Right forelimb (tissue), 1 donor: ENCODE measurements at regions not wholly inside any gene's neighbourhood (a gene's known extent, or its start where the extent isn't known, plus 50 kb on each side); places are given as distances from the start of the nearest gene placed in this dataset.

ENCODE experiments used
- DNase-seq: peaks from one replicate; pipeline ENCODE4 v3.0.0-alpha.2; 2018

DNA sequence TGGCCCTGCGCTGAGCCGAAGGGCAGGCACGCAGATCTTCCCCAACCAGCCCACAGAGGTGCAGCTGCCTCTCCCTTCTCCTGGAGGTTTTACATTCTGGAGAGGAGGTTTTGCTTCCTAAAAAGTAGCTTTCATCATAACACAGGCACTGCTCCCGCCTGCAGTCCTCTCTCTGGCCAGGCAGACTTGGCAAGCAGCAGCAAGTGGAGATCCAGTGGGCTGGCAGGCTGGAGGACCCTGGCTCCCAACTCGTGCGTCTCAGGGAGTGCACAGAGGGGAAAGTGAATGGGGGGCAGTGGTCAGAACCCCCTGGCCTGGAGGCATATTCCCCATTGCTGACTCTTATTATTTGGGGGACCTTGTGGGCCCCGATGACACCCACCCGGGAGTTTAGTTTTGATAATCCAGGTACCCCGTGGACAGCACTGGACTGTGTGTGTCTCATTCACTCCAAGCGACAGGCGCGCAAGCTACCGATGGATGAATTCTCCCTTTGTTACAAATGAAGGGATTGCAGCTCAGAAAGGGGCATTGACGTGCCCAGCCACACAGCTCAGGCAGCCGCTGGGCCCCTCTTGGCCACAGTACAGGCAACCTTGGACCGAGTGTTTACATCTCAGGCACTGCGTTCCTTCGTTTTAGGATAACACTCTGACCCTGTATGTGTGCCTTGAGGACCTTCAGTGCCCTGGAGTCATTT lies 1223.9 kb downstream of the BRD1 start:
- DNase-seq = no peak

DNA sequence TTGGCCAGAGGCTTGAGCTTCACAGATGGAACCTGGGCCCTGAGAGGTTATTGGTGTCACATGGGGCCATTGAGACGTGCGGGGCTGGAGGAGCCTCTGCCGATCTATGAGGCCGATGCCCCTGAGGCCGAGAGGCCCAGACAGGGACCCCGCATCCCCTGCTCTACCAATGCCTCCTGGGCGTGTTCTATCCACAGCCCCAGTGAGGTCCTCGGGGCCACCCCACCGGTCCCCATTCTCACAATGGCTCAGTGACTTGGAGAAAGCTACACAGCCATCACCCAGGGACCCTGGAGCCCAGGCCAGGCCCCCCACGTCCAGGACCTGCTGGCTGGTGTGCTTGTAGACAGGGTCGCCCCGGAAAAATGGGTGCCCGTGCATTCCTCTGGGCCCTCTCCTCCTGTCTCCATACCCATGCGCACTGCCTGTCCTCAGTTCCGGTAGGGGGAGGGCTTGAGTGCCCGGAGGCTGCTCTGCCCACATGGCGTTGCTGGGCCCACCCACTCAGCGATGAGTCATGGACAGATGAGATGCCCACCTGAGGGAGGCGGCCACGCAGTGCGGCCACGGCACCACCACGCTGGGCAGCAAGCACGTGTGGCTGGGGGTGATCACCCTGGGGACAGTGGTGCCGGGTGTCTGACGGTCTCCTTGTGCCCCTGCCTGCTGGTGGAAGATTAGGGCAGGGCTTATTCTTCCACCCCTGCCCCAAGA lies 1224.7 kb downstream of the BRD1 start:
- no peak for DNase-seq

GRCh38 chr22:48600681-48601080 lies 1227.0 kb downstream of the BRD1 start:
- no peak for DNase-seq

DNA sequence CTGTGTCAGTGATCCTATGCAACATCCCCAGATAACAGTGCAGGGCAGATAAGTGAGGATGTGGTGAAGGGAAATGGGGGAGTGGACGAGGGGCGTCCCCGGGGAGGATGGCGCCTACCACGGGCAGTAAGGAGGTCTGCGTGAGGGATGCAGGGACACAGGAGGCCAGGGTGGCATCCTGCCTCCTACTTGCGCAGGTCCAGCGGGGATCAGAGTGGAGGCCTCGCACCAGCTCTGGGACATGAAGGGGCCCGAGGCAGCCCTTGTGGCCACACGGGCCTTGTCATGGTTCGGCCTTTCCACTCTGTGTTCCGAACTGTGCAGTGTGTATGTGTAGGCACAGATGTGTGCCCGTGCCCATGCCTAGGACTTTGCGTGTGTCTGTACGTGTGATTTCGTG lies 1227.5 kb downstream of the BRD1 start:
- DNase-seq = no peak

DNA sequence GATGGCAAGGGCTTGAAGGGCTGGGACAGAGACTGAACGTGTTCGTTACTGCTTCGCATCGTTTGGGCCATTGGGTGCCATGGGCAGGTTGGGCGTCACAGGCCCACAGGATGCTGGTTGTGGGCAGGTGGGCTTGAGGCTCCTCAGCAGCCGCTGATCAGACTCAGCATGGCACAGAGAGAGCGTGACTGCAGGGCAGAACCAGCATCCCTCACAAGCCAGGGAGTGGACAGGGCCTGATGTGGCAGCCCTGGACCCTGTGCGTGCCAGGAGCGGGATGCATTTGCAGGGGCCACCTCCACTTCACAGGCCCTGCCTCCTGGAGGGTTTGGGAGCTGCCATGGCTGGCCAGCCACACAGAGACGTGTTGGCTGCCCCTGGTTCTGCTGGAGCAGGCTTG lies 1228.3 kb downstream of the BRD1 start:
- DNase-seq = no peak

DNA sequence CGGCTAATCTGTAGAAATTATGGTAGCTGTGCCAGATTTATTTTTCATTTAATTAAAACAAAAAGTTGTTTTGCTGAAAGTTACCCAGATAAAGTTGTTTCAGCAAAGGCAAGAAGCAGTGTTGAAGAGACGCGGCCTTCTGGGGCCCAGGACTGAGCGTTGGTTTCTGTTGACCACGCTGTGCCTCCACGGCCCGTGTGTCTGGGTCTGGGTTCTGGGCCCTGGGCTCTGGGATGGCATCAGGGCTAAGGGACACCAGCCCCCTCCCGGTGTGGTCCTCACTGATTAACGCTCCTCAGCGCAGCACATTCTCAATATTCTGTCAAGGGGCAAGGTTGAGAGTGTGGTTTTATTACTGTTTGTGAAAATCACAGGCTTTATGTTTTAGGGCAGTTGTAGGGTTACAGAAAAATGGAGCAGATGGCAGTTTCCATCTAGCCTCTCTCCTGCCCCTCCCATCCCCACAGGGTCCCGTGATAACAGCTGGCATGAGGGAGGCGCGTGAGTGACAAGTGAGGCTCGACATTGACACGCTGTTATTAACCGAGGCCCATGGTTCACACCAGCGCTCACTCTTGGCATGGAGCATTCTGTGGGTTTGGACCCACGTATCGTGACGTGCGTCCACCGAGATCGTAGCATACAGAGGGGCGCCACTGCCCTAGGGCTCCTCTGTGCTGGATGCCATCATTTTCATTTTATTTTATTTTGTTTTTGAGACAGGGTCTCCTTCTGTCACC lies 1231.4 kb downstream of the BRD1 start:
- no peak for DNase-seq

- DNase-seq = no peak
Observed at GRCh38 chr22:48595511-48595905, 1232.2 kb downstream of the BRD1 start.

- DNase-seq = no peak
Observed at GRCh38 chr22:48594757-48595510, 1232.7 kb downstream of the BRD1 start.

- no peak for DNase-seq
Observed at GRCh38 chr22:48594016-48594756, 1233.5 kb downstream of the BRD1 start.

DNA sequence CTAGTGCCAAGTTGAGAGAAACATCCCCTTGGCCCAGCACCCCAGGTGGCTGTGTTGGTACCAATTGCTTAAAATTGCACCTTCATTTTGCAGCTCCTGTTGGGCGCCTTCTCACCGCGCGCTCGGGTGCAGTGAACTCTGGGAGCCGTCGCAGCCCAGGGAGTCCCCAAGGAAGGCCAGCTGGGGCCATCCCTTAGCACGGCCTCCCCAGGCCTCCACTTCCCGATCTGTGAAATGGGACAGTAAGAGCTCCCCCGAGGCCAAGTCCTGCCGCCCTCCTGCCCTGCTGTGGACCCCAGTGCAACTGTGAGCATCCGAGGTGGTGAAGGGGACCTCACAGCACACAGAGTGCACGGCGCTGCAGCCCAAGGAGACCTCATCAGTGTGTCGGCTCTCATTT lies 1234.1 kb downstream of the BRD1 start:
- no peak for DNase-seq

GRCh38 chr22:48592931-48593330 lies 1234.7 kb downstream of the BRD1 start:
- no peak for DNase-seq

- DNase-seq = no peak
Observed at GRCh38 chr22:48592488-48592887, 1235.2 kb downstream of the BRD1 start.

DNA sequence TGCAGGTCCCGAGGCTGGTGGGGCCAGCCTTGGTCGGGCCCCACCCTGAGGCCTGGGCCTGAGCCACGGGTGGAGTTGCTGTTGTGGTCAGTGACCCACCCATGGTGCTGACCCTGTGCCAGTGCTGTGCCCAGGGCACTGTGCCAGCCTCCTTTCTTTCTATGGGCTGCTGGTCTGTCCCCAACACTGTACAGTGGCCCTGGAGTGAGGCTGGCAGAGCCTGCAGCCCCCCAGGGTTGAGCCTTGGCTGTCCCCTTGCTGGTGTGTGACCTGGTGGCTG lies 1235.7 kb downstream of the BRD1 start:
- DNase-seq = no peak

DNA sequence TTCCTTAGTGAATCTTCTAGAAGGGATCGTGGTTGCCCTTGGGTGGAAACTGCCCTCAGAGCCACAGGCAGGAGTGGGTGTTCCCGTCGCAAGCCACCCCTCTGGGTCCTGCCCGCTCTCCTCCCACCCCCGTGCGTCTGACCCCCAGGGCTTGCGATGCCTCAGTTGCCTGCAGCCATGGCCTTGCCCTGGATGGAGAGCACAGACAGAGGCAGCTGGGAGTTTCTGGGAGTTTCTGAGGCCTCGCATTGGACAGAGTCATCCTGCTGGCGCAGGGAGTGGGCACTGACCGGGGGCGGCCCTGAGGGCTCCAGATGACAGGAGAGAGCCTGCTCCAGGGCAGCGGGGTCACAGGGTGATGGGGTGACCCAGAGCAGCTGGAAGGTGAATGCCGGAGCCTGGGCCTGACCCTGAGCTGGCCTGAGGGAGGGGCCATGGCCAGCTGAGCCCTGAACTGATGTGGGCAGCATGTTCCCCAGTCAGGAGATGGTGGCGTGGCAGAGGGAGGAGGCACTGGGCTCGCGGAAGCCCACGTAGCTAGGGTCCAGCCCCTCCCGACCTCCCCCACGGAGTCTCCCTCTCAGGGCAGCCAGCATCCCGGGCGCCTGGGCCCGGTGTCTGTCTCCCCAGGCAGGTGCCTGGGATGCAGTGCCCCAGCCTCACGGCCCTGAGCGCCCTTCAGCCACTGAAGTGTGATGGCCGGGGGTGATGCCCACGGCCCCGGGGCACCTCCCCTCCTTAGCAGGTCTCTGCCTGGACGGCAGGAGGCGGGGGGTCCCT lies 1236.2 kb downstream of the BRD1 start:
- no peak for DNase-seq

DNA sequence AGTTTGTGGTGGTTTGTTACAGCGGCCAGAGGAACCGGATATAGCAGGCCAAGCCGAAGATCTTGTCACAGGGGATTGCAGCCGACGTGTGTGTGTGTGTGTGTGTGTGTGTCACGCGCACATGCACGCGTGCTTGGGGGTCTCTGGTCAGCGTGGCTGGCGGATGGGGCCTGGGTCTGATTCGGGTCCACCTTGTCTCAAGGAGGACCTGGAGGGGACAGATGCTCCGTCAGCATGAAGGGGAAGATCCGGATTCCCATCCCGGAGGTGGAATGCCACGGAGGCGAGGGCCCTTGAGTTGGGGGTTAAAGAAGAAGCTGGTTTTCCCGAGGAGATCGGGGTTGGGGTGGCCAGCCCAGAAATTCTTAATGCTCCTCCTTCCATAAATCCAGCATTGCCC lies 1237.8 kb downstream of the BRD1 start:
- DNase-seq = no peak

GRCh38 chr22:48588878-48589450 lies 1238.7 kb downstream of the BRD1 start:
- no peak for DNase-seq

DNA sequence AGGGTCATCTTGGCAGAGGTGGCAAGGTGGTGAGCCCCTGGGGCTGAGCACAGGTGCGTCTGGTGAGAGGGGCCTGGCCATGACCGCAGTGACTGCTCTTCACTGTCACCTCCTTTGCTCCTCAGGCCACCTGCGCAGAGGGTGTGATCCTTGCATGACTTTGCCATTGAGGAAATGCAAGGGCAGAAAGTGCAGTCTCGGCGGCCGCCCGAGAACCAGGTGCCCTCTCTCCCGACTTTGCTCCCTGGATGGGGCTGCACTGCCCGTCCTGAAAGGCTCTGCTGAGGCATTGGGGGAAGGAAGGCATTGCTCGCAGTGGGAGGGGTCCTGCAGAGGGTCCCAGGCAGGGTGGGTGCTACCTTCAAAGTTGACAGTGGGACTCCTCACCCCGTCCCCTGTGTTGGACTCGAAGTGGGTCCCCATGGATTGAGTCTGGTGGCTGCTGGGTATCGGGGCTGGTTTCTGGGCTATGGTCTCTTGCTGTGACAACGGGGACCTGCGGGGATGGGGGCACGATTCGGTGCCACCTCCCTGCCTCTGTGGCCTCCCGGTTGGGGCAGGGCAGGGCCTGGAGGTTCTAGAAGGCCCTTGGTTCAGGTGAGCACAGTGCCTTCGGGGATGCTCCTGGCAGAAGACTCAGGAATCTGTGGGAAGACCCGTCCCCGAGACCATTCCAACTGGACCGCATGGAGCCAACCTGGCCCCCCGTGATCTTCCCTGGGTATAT lies 1239.4 kb downstream of the BRD1 start:
- no peak for DNase-seq

DNA sequence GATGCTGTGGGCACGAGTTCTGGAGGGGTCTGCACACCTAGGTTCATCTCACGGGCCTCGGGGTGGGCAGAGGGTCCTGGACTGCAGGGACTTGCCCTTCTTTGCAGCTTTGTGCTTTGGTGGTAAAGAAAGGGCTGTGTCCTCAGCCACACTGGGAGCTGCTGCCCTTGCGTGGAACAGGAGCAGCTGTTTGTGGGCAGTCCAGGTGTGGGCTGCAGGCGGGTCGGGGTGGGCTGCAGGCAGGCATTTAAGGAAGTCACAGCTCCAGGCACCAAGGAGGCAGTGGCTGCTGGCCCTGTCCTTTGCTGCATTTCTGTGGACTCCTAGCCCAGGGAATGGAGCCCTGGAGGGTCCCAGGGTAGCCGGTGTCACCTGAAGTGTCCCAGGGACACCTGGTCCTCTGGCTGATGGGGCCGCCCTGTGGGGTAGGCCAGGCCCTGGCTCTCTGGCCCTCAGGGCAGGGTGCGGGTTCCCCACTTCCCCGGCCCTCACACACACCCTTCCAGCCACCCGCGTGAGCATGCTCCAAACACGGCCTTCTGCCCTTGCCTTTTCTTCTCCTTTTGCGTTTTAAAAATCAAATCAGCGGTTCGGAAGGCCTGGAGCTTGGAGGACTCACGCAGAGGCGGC lies 1240.3 kb downstream of the BRD1 start:
- no peak for DNase-seq

GRCh38 chr22:48586799-48587185 lies 1240.9 kb downstream of the BRD1 start:
- no peak for DNase-seq
